ENCODE measurements at regions not wholly inside any gene's neighbourhood (a gene's known extent, or its start where the extent isn't known, plus 50 kb on each side); places are given as distances from the start of the nearest gene placed in this dataset.

- TF ChIP-seq CTCF (IDR thresholded peaks at IDR 0.05) (no peak), POLR2AphosphoS5 (IDR thresholded peaks at IDR 0.05; ENCODE audit: low read depth, low read length) (no peak)
These were observed 71.0 kb downstream of the RPL22L1 start for GRCh38 chr3:170799009-170799408.

Measured in Panc1 (cell line).